Tibial artery (tissue), 4 donors: ENCODE measurements at regions not wholly inside any gene's neighbourhood (a gene's known extent, or its start where the extent isn't known, plus 50 kb on each side); places are given as distances from the start of the nearest gene placed in this dataset.

ENCODE experiments used
- DNase-seq, 2 donors: peaks; one replicate each; pipeline ENCODE4 v3.0.0-alpha.2; 2019
- H3K27ac ChIP-seq, 2 donors: fragments of 200-600 bp; sonication (generic) in 1 of 2; 1 replicate in 1 of 2; 2 replicates in 1 of 2; pipeline ENCODE4 v1.5.1; 2018 to 2019; ENCODE audit warnings: mild to moderate bottlenecking in 1 of 2
- H3K27me3 ChIP-seq, 2 donors: fragments of 200-600 bp; sonication (generic) in 1 of 2; one replicate each; pipeline versions ENCODE4 v1.5.1 to v1.6.0; 2016 to 2019
- H3K36me3 ChIP-seq, 3 donors: fragments of 200-600 bp; sonication (generic) in 2 of 3; one replicate each; pipeline ENCODE4 v1.5.1; 2016 to 2019; ENCODE audit warnings: mild to moderate bottlenecking in 2 of 3
- H3K4me1 ChIP-seq, 4 donors: fragments of 200-600 bp; sonication (generic) in 2 of 4; 1 replicate in 3 of 4; 2 replicates in 1 of 4; pipeline ENCODE4 v1.5.1; 2016 to 2019
- H3K4me3 ChIP-seq, 2 donors: fragments of 200-600 bp; sonication (generic) in 1 of 2; 1 replicate in 1 of 2; 2 replicates in 1 of 2; pipeline ENCODE4 v1.5.1; 2018 to 2019; ENCODE audit warnings: mild to moderate bottlenecking in 2 of 2
- H3K9me3 ChIP-seq, 3 donors: fragments of 200-600 bp; sonication (generic) in 1 of 3; one replicate each; pipeline ENCODE4 v1.5.1; 2016 to 2019
- CTCF ChIP-seq, 2 experiments: fragments of 200-600 bp in 1 of 2; fragments of 450-650 bp in 1 of 2; IDR thresholded peaks; one replicate each; pipeline ENCODE4 v1.5.1; 2017 to 2019; ENCODE audit warnings: antibody characterized with exemption in 2 of 2, mild to moderate bottlenecking in 1 of 2, moderate library complexity in 1 of 2
- intact Hi-C: fragments of 100-400 bp; cut with DNase I; formaldehyde crosslinking; loops from one replicate; pipeline ENCODE4 v1.15.0; 2023; ENCODE audit warnings: low total_unique reads

GRCh38 chr1:60225486-60225885 is 151.9 kb upstream of the C1orf87 start:
- Histone ChIP-seq H3K9me3 (no peaks in the 10 kb centered on the region), H3K36me3 (no peaks in the 10 kb centered on the region), H3K4me3 (no peak overlapping the region), H3K4me1 (no peaks in the 10 kb centered on the region), H3K27ac (no peak overlapping the region), H3K27me3 (no peaks in the 10 kb centered on the region)
- intact Hi-C loops, result no loop called here
- no peak for DNase-seq
- TF ChIP-seq CTCF (IDR thresholded peaks at IDR 0.05), result no peak

DNA sequence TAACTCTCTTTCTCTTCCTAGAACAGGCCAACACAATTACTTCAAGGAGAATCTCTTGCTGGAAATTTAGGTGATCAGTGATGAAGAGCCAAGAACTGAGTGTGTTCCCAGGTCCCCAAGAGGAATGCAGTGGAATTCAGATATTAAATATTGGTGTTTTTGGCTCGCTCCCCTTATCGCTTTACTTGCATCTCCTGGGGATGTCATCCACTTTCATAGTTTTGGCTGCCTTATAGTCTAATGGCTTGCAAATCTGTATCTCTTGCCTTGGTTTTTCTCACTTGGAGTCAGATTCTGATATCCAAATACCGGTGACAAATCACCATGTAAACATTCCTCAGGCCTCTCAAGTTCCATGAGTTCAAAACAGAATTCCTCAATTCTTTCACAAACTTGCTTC is 151.0 kb upstream of the C1orf87 start:
- Histone ChIP-seq H3K27ac (no peak overlapping the region), H3K36me3 (no peaks in the 10 kb centered on the region), H3K27me3 (no peaks in the 10 kb centered on the region), H3K9me3 (no peaks in the 10 kb centered on the region), H3K4me3 (no peak overlapping the region), H3K4me1 (no peaks in the 10 kb centered on the region)
- intact Hi-C loops, result no loop called here
- no peak for TF ChIP-seq CTCF (IDR thresholded peaks at IDR 0.05)
- no peak for DNase-seq

DNA sequence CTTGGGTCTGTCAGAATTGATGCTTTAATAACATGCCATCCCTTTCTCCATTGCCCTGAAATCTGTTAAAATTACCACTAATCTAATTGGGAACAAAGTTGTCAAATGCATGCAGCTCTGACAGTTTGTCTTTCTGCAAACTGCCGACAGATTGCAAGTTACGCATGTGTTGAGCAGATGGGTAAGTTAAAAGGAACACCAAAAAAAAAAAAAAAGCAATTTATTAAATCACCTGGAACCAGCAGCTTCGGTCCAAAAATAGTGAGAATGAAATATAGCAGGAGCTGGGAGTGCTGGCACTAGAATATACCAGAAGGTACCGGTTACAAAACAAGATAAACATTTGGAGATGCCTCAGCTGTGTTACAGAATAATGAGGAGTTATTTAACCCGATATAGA is 149.6 kb upstream of the C1orf87 start:
- Histone ChIP-seq H3K4me1 (no peaks in the 10 kb centered on the region), H3K27me3 (no peaks in the 10 kb centered on the region), H3K4me3 (no peak overlapping the region), H3K27ac (no peak overlapping the region), H3K9me3 (no peaks in the 10 kb centered on the region), H3K36me3 (no peaks in the 10 kb centered on the region)
- no peak for DNase-seq
- no peak for TF ChIP-seq CTCF (IDR thresholded peaks at IDR 0.05)
- intact Hi-C loops, result no loop called here

DNA sequence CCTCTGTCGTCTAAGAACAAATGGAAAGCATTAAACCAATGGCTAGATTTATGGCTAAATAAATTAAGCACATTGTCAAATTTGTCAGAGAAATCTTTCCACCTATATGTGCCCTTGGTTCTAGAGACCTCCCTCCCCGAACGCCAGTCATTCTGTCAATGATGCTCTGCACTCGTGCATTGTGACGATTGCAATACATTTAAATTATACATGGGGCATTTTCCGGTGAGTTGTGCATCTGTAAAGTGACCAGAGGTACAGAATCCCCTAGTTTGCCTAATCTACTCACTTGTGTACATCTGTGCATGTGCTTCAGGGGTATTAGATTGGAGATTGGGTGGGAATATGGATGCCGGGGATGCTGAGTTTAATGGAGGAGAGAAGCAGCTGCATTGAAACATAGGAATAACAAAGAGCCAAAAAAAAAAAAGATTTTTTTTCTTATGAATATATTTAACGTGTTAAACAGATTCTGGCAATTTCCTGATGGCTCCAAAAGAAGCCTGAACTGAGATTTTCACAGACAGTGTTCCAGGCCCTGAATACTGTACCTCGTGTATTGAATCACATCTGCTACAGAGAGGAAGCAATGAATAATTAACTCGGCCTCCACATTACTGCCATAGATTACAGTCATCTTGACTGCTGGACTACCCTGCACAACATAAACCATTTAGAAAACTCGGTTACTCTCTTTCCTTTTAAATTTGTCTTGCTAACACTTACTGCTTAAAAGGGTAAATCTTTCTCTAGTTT is 149.0 kb upstream of the C1orf87 start:
- H3K4me3 ChIP-seq, result no peak overlapping the region
- intact Hi-C loops, result no loop called here
- no peak overlapping the region for H3K27ac ChIP-seq
- no peak for TF ChIP-seq CTCF (IDR thresholded peaks at IDR 0.05)
- DNase-seq, result no peak
- no peaks in the 10 kb centered on the region for H3K36me3 ChIP-seq
- H3K27me3 ChIP-seq, result no peaks in the 10 kb centered on the region
- no peaks in the 10 kb centered on the region for H3K4me1 ChIP-seq
- no peaks in the 10 kb centered on the region for H3K9me3 ChIP-seq

GRCh38 chr1:60213253-60213652 is 139.7 kb upstream of the C1orf87 start:
- intact Hi-C loops, result no loop called here
- Histone ChIP-seq H3K27ac (no peak overlapping the region), H3K27me3 (no peaks in the 10 kb centered on the region), H3K36me3 (no peaks in the 10 kb centered on the region), H3K9me3 (no peaks in the 10 kb centered on the region), H3K4me1 (no peaks in the 10 kb centered on the region), H3K4me3 (no peak overlapping the region)
- no peak for TF ChIP-seq CTCF (IDR thresholded peaks at IDR 0.05)
- DNase-seq, result no peak

DNA sequence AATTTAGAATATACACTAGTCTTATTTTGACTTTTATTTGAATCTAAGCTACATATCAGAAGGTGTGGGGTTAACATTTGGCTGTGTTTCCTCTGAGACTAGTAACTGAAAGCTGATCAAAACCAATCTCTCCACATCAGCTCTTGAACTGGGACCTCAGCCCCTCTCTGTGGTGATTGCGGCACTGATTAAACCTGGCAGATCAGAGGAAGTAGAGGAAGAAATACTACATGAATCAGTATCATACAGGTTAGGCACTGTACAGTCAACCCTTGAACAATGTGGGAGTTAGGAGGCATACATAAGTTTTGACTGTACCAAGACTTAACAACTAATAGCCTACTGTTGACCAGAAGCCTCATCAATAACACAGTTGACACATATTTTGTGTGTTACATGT is 122.5 kb upstream of the C1orf87 start:
- H3K4me3 ChIP-seq, result no peak overlapping the region
- no peak for DNase-seq
- H3K9me3 ChIP-seq, result no peaks in the 10 kb centered on the region
- TF ChIP-seq CTCF (IDR thresholded peaks at IDR 0.05), result no peak
- H3K27me3 ChIP-seq, result no peaks in the 10 kb centered on the region
- H3K27ac ChIP-seq, result no peak overlapping the region
- intact Hi-C loops, result no loop called here
- H3K4me1 ChIP-seq, result no peaks in the 10 kb centered on the region
- H3K36me3 ChIP-seq, result no peaks in the 10 kb centered on the region
